GM23338 (cell line): ENCODE measurements at regions not wholly inside any gene's neighbourhood (a gene's known extent, or its start where the extent isn't known, plus 50 kb on each side); places are given as distances from the start of the nearest gene placed in this dataset.

Experiments used
- ATAC-seq: fragments of 200-7000 bp; cut with Tn5 transposase; 3 replicates; pipeline ENCODE4 v1.9.1; 2020
- DNase-seq: peaks from one replicate; pipeline ENCODE4 v3.0.0-alpha.2; 2015; ENCODE audit warnings: low spot score
- H2AFZ ChIP-seq: fragments of 200-600 bp; sonication (generic); 2 replicates; pipeline ENCODE4 v1.8.0; 2016; ENCODE audit warnings: antibody characterized with exemption, mild to moderate bottlenecking, moderate library complexity
- H3F3A ChIP-seq: fragments of 200-600 bp; sonication (generic); replicated peaks from 2 replicates; pipeline ENCODE4 v1.8.0; 2017; ENCODE audit warnings: antibody characterized with exemption, mixed run types, low read depth
- H3K27ac ChIP-seq: fragments of 200-600 bp; sonication (generic); 2 replicates; pipeline ENCODE4 v1.6.1; 2016; ENCODE audit warnings: low read depth
- H3K27me3 ChIP-seq: fragments of 200-600 bp; sonication (generic); 2 replicates; pipeline ENCODE4 v1.8.0; 2016; ENCODE audit warnings: mild to moderate bottlenecking, mixed run types, moderate library complexity; ENCODE audit not compliant: insufficient read depth
- H3K36me3 ChIP-seq: fragments of 200-600 bp; sonication (generic); 2 replicates; pipeline ENCODE4 v1.8.0; 2016; ENCODE audit warnings: mild to moderate bottlenecking; ENCODE audit not compliant: insufficient read depth
- H3K4me1 ChIP-seq: fragments of 200-600 bp; sonication (generic); 2 replicates; pipeline ENCODE4 v1.8.0; 2016; ENCODE audit warnings: mild to moderate bottlenecking, moderate library complexity; ENCODE audit not compliant: insufficient read depth
- H3K4me2 ChIP-seq: fragments of 200-600 bp; sonication (generic); 2 replicates; pipeline ENCODE4 v1.7.1; 2017; ENCODE audit warnings: mixed run types
- H3K4me3 ChIP-seq: fragments of 200-600 bp; sonication (generic); 2 replicates; pipeline ENCODE4 v1.6.1; 2016; ENCODE audit warnings: mixed run types
- H3K79me2 ChIP-seq: fragments of 200-600 bp; sonication (generic); replicated peaks from 2 replicates; pipeline ENCODE4 v1.8.0; 2017; ENCODE audit warnings: mild to moderate bottlenecking; ENCODE audit not compliant: insufficient read depth
- H3K9me2 ChIP-seq: fragments of 200-600 bp; sonication (generic); 2 replicates; pipeline ENCODE4 v1.8.0; 2017; ENCODE audit not compliant: insufficient read depth
- H4K20me1 ChIP-seq: fragments of 200-600 bp; sonication (generic); replicated peaks from 2 replicates; pipeline ENCODE4 v1.8.0; 2017; ENCODE audit warnings: mild to moderate bottlenecking; ENCODE audit not compliant: insufficient read depth
- H3K27ac Mint-ChIP-seq: 2 replicates; pipeline ENCODE4 v1.8.0; 2020; ENCODE audit warnings: inconsistent platforms, mild to moderate bottlenecking, moderate library complexity, mixed read lengths
- H3K27me3 Mint-ChIP-seq: 3 replicates; pipeline ENCODE4 v1.8.0; 2022; ENCODE audit warnings: low read depth, mild to moderate bottlenecking, moderate library complexity, mixed read lengths, inconsistent platforms; ENCODE audit not compliant: insufficient read depth, poor library complexity
- H3K36me3 Mint-ChIP-seq: 3 replicates; pipeline ENCODE4 v1.8.0; 2021; ENCODE audit warnings: low read depth, mild to moderate bottlenecking, inconsistent platforms, moderate library complexity, mixed read lengths
- H3K4me1 Mint-ChIP-seq: 3 replicates; pipeline ENCODE4 v1.8.0; 2020; ENCODE audit warnings: mild to moderate bottlenecking, inconsistent platforms, mixed read lengths
- H3K4me3 Mint-ChIP-seq: 3 replicates; pipeline ENCODE4 v1.8.0; 2021; ENCODE audit warnings: moderate library complexity, mild to moderate bottlenecking, inconsistent platforms, mixed read lengths
- H3K9me3 Mint-ChIP-seq: 3 replicates; pipeline ENCODE4 v1.8.0; 2020; ENCODE audit warnings: moderate library complexity, mild to moderate bottlenecking, inconsistent platforms, mixed read lengths
- CREB1 ChIP-seq: fragments of 250-450 bp; sonication (Bioruptor Pico); IDR thresholded peaks from 2 replicates; pipeline ENCODE4 v1.5.0; 2020; ENCODE audit warnings: low read depth, mild to moderate bottlenecking, moderate library complexity
- CTCF ChIP-seq, 2 experiments: fragments of 200-600 bp in 1 of 2; sonication (generic) in 1 of 2; conservative IDR thresholded peaks; 2 replicates each; pipeline versions ENCODE4 v1.5.1 to v1.6.1; 2016 to 2017; ENCODE audit warnings: antibody characterized with exemption in 2 of 2, low read depth in 2 of 2, mild to moderate bottlenecking in 2 of 2, moderate library complexity in 1 of 2
- JUNB ChIP-seq: IDR thresholded peaks from one replicate; pipeline ENCODE4 v1.6.1; 2016; ENCODE audit warnings: antibody characterized with exemption; ENCODE audit not compliant: unreplicated experiment
- NANOG ChIP-seq: IDR thresholded peaks from 2 replicates; pipeline ENCODE4 v1.6.1; 2016; ENCODE audit warnings: antibody characterized with exemption, borderline replicate concordance
- POLR2AphosphoS5 ChIP-seq: IDR thresholded peaks from 2 replicates; pipeline ENCODE4 v1.6.1; 2016; ENCODE audit warnings: antibody characterized with exemption, low read depth
- REST ChIP-seq: IDR thresholded peaks from one replicate; pipeline ENCODE4 v1.6.1; 2018; ENCODE audit warnings: antibody characterized with exemption; ENCODE audit not compliant: unreplicated experiment
- ZNF331 ChIP-seq: fragments of 250-450 bp; sonication (Bioruptor Pico); IDR thresholded peaks from 2 replicates; pipeline ENCODE4 v1.5.0; 2020; ENCODE audit warnings: low read depth, mild to moderate bottlenecking, moderate library complexity
- ZNF462 ChIP-seq: fragments of 250-450 bp; sonication (Bioruptor Pico); IDR thresholded peaks from 2 replicates; pipeline ENCODE4 v1.5.0; 2020; ENCODE audit warnings: mild to moderate bottlenecking, moderate library complexity

- no peak for TF ChIP-seq ZNF462 (CRISPR knock-in tag)
- no peak for TF ChIP-seq NANOG
- TF ChIP-seq JUNB = no peak
- no peak for TF ChIP-seq POLR2AphosphoS5
- TF ChIP-seq CREB1 (CRISPR knock-in tag) = no peak
- TF ChIP-seq ZNF331 = no peak
Observed at GRCh38 chr1:39117899-39118450, 86.5 kb upstream of the MACF1 start (continued).

GRCh38 chr1:39122056-39122455 is 82.4 kb upstream of the MACF1 start:
- Histone ChIP-seq H3K27ac (peak overlapping the region; percentile 41; the same call in 1 of the 2 replicates), H4K20me1 (peaks cover 41% of the 10 kb centered on the region), H2AFZ (no peak overlapping the region), H3K4me1 (peaks cover 10% of the 10 kb centered on the region), H3K9me2 (no peaks in the 10 kb centered on the region), H3K79me2 (peaks cover 99% of the 10 kb centered on the region), H3K4me3 (no peak overlapping the region), H3K4me2 (no peak overlapping the region), H3K36me3 (peaks cover 4% of the 10 kb centered on the region; the same call in 1 of the 2 replicates), H3K27me3 (no peaks in the 10 kb centered on the region), H3F3A (no peaks in the 10 kb centered on the region)
- H3K27me3 Mint-ChIP-seq = no peaks in the 10 kb centered on the region
- ATAC-seq = no peak
- H3K4me3 Mint-ChIP-seq = no peak overlapping the region
- no peak for DNase-seq
- peaks cover 24% of the 10 kb centered on the region for H3K36me3 Mint-ChIP-seq
- peaks cover 10% of the 10 kb centered on the region for H3K4me1 Mint-ChIP-seq
- no peaks in the 10 kb centered on the region for H3K9me3 Mint-ChIP-seq
- H3K27ac Mint-ChIP-seq = no peak overlapping the region
- no peak for TF ChIP-seq CREB1 (CRISPR knock-in tag)
- TF ChIP-seq REST = no peak
- TF ChIP-seq JUNB = no peak
- TF ChIP-seq ZNF331 = no peak
- no peak for TF ChIP-seq POLR2AphosphoS5
- no peak for TF ChIP-seq CTCF (conservative IDR thresholded peaks at IDR 0.05; ENCODE audit: low read depth in 2 of 2)
